Fibroblast of lung (primary cell): ENCODE measurements at regions not wholly inside any gene's neighbourhood (a gene's known extent, or its start where the extent isn't known, plus 50 kb on each side); places are given as distances from the start of the nearest gene placed in this dataset.

Experiments used
- DNase-seq, 2 donors: peaks; one replicate each; pipeline versions ENCODE4 v3.0.0 to v3.0.0-alpha.2; 2010; ENCODE audit warnings: low read depth in 2 of 2
- H2AFZ ChIP-seq: 2 replicates; pipeline ENCODE4 v1.5.1; 2012; ENCODE audit warnings: low read length, control low read depth, inconsistent platforms
- H3K27ac ChIP-seq: 2 replicates; pipeline ENCODE4 v1.5.1; 2011; ENCODE audit warnings: low read length, control low read depth; ENCODE audit not compliant: insufficient read depth
- H3K27me3 ChIP-seq: 2 replicates; pipeline ENCODE4 v1.5.1; 2011; ENCODE audit warnings: mild to moderate bottlenecking, low read length; ENCODE audit not compliant: control insufficient read depth, insufficient read depth
- H3K36me3 ChIP-seq: 2 replicates; pipeline ENCODE4 v1.5.1; 2011; ENCODE audit warnings: low read length; ENCODE audit not compliant: control insufficient read depth, insufficient read depth
- H3K4me1 ChIP-seq: 2 replicates; pipeline ENCODE4 v1.5.1; 2011; ENCODE audit warnings: low read length; ENCODE audit not compliant: control insufficient read depth, insufficient read depth; ENCODE audit errors: extremely low read depth
- H3K4me2 ChIP-seq: 2 replicates; pipeline ENCODE4 v1.5.1; 2011; ENCODE audit warnings: low read length, control low read depth; ENCODE audit not compliant: insufficient read depth; ENCODE audit errors: extremely low read depth
- H3K4me3 ChIP-seq, 4 experiments: fragments of 200-600 bp in 1 of 4; sonication (generic) in 1 of 4; replicated peaks in 1 of 4; 2 replicates each; pipeline ENCODE4 v1.5.1; 2011 to 2016; ENCODE audit warnings: low read length in 4 of 4, low read depth in 3 of 4, mild to moderate bottlenecking in 3 of 4, control low read depth in 2 of 4, inconsistent platforms in 1 of 4, mixed read lengths in 1 of 4; ENCODE audit not compliant: insufficient read depth in 1 of 4; ENCODE audit errors: control extremely low read depth in 1 of 4
- H3K79me2 ChIP-seq: 2 replicates; pipeline ENCODE4 v1.5.1; 2012; ENCODE audit warnings: mild to moderate bottlenecking, low read length, inconsistent platforms; ENCODE audit not compliant: control insufficient read depth, insufficient read depth
- H3K9ac ChIP-seq: 2 replicates; pipeline ENCODE4 v1.5.1; 2011; ENCODE audit warnings: mild to moderate bottlenecking, low read length, control low read depth; ENCODE audit not compliant: insufficient read depth
- H3K9me3 ChIP-seq: 2 replicates; pipeline ENCODE4 v1.5.1; 2012; ENCODE audit warnings: low read depth, low read length; ENCODE audit not compliant: control insufficient read depth, insufficient read depth
- H4K20me1 ChIP-seq: 2 replicates; pipeline ENCODE4 v1.5.1; 2011; ENCODE audit warnings: low read length; ENCODE audit not compliant: control insufficient read depth, insufficient read depth; ENCODE audit errors: extremely low read depth
- EZH2 ChIP-seq: IDR thresholded peaks from 2 replicates; pipeline ENCODE4 v1.5.1; 2012; ENCODE audit warnings: low read length, control low read depth, mild to moderate bottlenecking; ENCODE audit errors: missing control alignments
- TF ChIP-seq, protein P1 (sequence below), 2 donors: IDR thresholded peaks in 1 of 2; conservative IDR thresholded peaks in 1 of 2; 1 replicate in 1 of 2; 2 replicates in 1 of 2; pipeline ENCODE4 v1.5.1; 2011 to 2012; ENCODE audit warnings: low read length in 2 of 2, control low read depth in 1 of 2, inconsistent platforms in 1 of 2, low read depth in 1 of 2, mild to moderate bottlenecking in 1 of 2

DNA sequence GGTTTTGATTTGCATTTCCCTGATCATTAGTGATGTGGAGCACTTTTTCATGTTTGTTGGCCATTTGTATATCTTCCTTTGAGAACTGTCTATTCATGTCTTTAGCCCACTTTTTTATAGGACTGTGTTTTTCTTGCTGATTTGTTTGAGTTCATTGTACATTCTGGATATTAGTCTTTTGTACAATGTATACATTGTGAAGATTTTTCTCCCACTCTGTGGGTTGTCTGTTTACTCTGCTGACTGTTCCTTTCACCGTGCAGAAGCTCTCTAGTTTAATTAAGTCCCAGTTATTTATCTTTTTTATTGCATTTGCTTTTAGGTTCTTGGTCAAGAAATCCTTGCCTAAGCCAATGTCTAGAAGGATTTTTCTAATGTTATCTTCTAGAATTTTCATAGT lies 91.1 kb upstream of the ATP11B start:
- no peak overlapping the region for H3K9ac ChIP-seq
- no peaks in the 10 kb centered on the region for H3K36me3 ChIP-seq
- no peaks in the 10 kb centered on the region for H4K20me1 ChIP-seq
- no peaks in the 10 kb centered on the region for H3K27me3 ChIP-seq
- no peaks in the 10 kb centered on the region for H3K4me1 ChIP-seq
- H3K9me3 ChIP-seq, result no peaks in the 10 kb centered on the region
- H3K4me2 ChIP-seq, result no peak overlapping the region
- DNase-seq, result no peak
- no peaks in the 10 kb centered on the region for H3K79me2 ChIP-seq
- TF ChIP-seq EZH2, result no peak
- TF ChIP-seq, protein P1, sequence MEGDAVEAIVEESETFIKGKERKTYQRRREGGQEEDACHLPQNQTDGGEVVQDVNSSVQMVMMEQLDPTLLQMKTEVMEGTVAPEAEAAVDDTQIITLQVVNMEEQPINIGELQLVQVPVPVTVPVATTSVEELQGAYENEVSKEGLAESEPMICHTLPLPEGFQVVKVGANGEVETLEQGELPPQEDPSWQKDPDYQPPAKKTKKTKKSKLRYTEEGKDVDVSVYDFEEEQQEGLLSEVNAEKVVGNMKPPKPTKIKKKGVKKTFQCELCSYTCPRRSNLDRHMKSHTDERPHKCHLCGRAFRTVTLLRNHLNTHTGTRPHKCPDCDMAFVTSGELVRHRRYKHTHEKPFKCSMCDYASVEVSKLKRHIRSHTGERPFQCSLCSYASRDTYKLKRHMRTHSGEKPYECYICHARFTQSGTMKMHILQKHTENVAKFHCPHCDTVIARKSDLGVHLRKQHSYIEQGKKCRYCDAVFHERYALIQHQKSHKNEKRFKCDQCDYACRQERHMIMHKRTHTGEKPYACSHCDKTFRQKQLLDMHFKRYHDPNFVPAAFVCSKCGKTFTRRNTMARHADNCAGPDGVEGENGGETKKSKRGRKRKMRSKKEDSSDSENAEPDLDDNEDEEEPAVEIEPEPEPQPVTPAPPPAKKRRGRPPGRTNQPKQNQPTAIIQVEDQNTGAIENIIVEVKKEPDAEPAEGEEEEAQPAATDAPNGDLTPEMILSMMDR (conservative IDR thresholded peaks at IDR 0.05 in 1 of 2, IDR thresholded peaks at IDR 0.05 in 1 of 2; ENCODE audit: low read depth in 1 of 2, low read length in 2 of 2), result no peak
- no peak overlapping the region for H3K27ac ChIP-seq
- H3K4me3 ChIP-seq, result no peak overlapping the region
- no peak overlapping the region for H2AFZ ChIP-seq

DNA sequence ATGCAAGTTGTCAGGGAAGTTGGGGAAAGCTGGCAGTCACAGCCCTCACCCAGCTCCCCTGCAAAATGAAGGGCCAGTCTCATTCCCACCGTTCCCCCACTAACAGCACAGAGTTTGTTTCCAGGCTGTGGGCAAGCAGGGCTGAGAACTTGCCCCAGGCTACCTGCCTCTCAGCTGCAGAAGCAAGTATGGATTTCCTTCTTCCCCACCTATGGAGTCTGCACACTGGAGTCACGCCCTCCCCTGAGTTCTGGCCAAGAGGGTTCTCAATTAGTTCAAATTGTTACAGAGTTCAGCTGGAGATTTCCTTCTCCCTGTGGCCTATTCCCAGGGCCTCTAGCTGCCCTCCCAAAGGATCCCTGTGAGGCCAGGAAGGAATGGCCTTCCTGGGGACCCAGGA lies 90.1 kb upstream of the ATP11B start:
- Histone ChIP-seq H2AFZ (no peak overlapping the region), H3K27ac (no peak overlapping the region), H3K9ac (no peak overlapping the region), H3K4me1 (no peaks in the 10 kb centered on the region), H3K27me3 (no peaks in the 10 kb centered on the region), H3K4me2 (no peak overlapping the region), H3K9me3 (no peaks in the 10 kb centered on the region), H3K36me3 (no peaks in the 10 kb centered on the region), H3K4me3 (no peak overlapping the region), H3K79me2 (no peaks in the 10 kb centered on the region), H4K20me1 (no peaks in the 10 kb centered on the region)
- TF ChIP-seq, protein P1 (conservative IDR thresholded peaks at IDR 0.05 in 1 of 2, IDR thresholded peaks at IDR 0.05 in 1 of 2; ENCODE audit: low read depth in 1 of 2, low read length in 2 of 2), result no peak
- no peak for TF ChIP-seq EZH2
- DNase-seq, result no peak

DNA sequence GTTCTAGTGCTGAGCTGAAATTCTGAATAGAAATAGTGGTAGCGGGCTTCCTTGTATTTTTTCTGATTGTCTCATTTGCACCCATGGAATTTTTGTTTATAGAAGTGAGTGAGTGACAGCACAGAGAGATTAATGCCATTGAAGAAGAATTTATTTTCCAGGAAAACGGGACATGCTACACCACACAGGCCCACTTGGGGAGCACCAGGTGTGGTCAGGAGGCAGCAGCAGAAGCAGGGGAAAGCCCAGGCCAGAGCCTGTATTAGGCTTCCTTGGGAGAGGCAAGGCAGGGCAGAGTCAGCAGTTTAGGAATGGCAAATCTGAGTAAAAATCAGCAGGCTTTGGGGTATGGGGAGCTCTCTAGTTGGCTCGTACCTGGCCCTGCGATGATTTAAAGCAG lies 88.4 kb upstream of the ATP11B start:
- Histone ChIP-seq H3K9me3 (no peaks in the 10 kb centered on the region), H3K27ac (no peak overlapping the region), H3K9ac (no peak overlapping the region), H4K20me1 (no peaks in the 10 kb centered on the region), H3K36me3 (no peaks in the 10 kb centered on the region), H3K27me3 (no peaks in the 10 kb centered on the region), H3K4me1 (no peaks in the 10 kb centered on the region), H3K4me3 (no peak overlapping the region), H2AFZ (no peak overlapping the region), H3K79me2 (no peaks in the 10 kb centered on the region), H3K4me2 (no peak overlapping the region)
- TF ChIP-seq EZH2, result no peak
- TF ChIP-seq, protein P1 (conservative IDR thresholded peaks at IDR 0.05 in 1 of 2, IDR thresholded peaks at IDR 0.05 in 1 of 2; ENCODE audit: low read depth in 1 of 2, low read length in 2 of 2), result no peak
- no peak for DNase-seq
